Mucosa of rectum (tissue), 2 donors: ENCODE measurements at regions not wholly inside any gene's neighbourhood (a gene's known extent, or its start where the extent isn't known, plus 50 kb on each side); places are given as distances from the start of the nearest gene placed in this dataset.

ENCODE experiments used
- H3K27ac ChIP-seq, 2 donors: one replicate each; pipeline ENCODE4 v1.7.0; 2013; ENCODE audit warnings: inconsistent platforms in 2 of 2, low read depth in 2 of 2, low read length in 2 of 2
- H3K27me3 ChIP-seq, 2 donors: one replicate each; pipeline ENCODE4 v1.7.0; 2013; ENCODE audit warnings: low read length in 2 of 2; ENCODE audit not compliant: control insufficient read depth in 2 of 2, insufficient read depth in 2 of 2
- H3K36me3 ChIP-seq, 2 donors: one replicate each; pipeline ENCODE4 v1.7.0; 2013; ENCODE audit warnings: low read length in 2 of 2; ENCODE audit not compliant: control insufficient read depth in 2 of 2, insufficient read depth in 2 of 2
- H3K4me1 ChIP-seq, 2 donors: one replicate each; pipeline ENCODE4 v1.7.0; 2013; ENCODE audit warnings: low read length in 2 of 2, mild to moderate bottlenecking in 1 of 2; ENCODE audit not compliant: control insufficient read depth in 2 of 2, insufficient read depth in 2 of 2
- H3K4me3 ChIP-seq, 2 donors: one replicate each; pipeline ENCODE4 v1.7.0; 2013; ENCODE audit warnings: low read length in 2 of 2
- H3K9ac ChIP-seq, 2 donors: one replicate each; pipeline ENCODE4 v1.7.0; 2013; ENCODE audit warnings: low read length in 2 of 2, low read depth in 1 of 2, mild to moderate bottlenecking in 1 of 2
- H3K9me3 ChIP-seq, 2 donors: one replicate each; pipeline ENCODE4 v1.7.0; 2013; ENCODE audit warnings: low read length in 2 of 2; ENCODE audit not compliant: control insufficient read depth in 2 of 2
- donor health status: healthy.
- donor health status: Normal muscosa, but diverticular disease.

DNA sequence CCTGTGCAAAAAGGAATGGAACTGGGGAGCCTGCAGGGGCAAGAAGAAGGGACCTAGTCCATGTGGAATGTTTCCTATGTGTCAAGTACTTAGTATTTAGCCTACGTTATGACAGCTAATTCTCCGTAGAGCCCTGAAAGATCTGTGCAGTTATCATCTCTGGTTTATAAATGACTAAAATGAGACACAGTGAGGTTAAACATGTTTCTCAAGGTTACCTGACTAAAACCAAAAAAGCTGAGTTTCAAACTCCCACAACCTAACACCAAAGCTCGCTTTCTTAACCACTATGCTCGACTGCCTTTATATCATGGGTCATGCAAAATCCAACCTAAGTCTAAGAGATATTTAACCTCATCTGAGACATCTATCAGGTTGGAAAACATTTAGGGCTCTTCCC is 53.3 kb upstream of the CCL2 start:
- Histone ChIP-seq H3K27ac (no peak overlapping the region), H3K4me1 (no peaks in the 10 kb centered on the region), H3K9ac (no peak overlapping the region), H3K36me3 (no peaks in the 10 kb centered on the region), H3K4me3 (no peak overlapping the region), H3K27me3 (peaks cover 0 to 6% of the 10 kb centered on the region in 2 donors), H3K9me3 (no peaks in the 10 kb centered on the region)

GRCh38 chr17:34203018-34203638 is 52.0 kb upstream of the CCL2 start:
- H3K27ac ChIP-seq: no peak overlapping the region
- H3K27me3 ChIP-seq: no peaks in the 10 kb centered on the region
- H3K4me3 ChIP-seq: no peak overlapping the region
- H3K4me1 ChIP-seq: no peaks in the 10 kb centered on the region
- H3K9ac ChIP-seq: no peak overlapping the region
- no peaks in the 10 kb centered on the region for H3K9me3 ChIP-seq
- H3K36me3 ChIP-seq: no peaks in the 10 kb centered on the region

DNA sequence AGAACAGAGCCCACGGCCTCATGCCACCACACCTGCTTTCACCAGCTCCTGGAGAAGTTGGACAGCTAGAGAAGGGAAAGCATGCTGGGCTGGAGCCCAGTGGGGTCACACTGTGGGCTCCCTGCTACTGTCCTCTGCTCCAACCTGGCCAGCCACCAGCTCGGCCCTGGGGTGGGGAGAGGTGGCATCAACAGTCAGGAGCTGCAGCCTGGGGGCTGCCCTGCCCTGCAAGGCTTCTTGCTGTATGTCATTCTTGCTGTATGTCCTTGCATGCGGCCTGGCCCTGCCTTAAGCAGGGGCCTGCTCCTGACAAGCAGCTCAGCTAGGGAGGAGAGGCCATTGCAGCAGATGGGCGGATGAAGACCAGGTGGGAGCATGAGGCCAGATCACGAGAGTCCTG is 50.7 kb upstream of the CCL2 start:
- no peaks in the 10 kb centered on the region for H3K27me3 ChIP-seq
- no peaks in the 10 kb centered on the region for H3K9me3 ChIP-seq
- no peak overlapping the region for H3K27ac ChIP-seq
- H3K36me3 ChIP-seq: no peaks in the 10 kb centered on the region
- no peak overlapping the region for H3K4me3 ChIP-seq
- no peaks in the 10 kb centered on the region for H3K4me1 ChIP-seq
- H3K9ac ChIP-seq: no peak overlapping the region
